Breast epithelium (tissue), 4 donors: ENCODE measurements at regions not wholly inside any gene's neighbourhood (a gene's known extent, or its start where the extent isn't known, plus 50 kb on each side); places are given as distances from the start of the nearest gene placed in this dataset.

Source experiments
- DNase-seq, 2 donors: peaks; one replicate each; pipeline ENCODE4 v3.0.0-alpha.2; 2019; ENCODE audit warnings: low spot score in 2 of 2
- H3K27ac ChIP-seq, 2 donors: fragments of 200-600 bp; sonication (generic) in 1 of 2; one replicate each; pipeline ENCODE4 v1.5.1; 2016 to 2019; ENCODE audit warnings: mild to moderate bottlenecking in 1 of 2
- H3K27me3 ChIP-seq, 2 donors: fragments of 200-600 bp; sonication (generic) in 1 of 2; one replicate each; pipeline versions ENCODE4 v1.5.1 to v1.6.0; 2017 to 2019; ENCODE audit warnings: control low read depth in 1 of 2, mild to moderate bottlenecking in 1 of 2
- H3K36me3 ChIP-seq: fragments of 200-600 bp; one replicate; pipeline ENCODE4 v1.5.1; 2019
- H3K4me1 ChIP-seq, 2 donors: fragments of 200-600 bp; sonication (generic); one replicate each; pipeline ENCODE4 v1.5.1; 2016 to 2019; ENCODE audit warnings: control low read depth in 1 of 2
- H3K4me3 ChIP-seq, 3 donors: fragments of 200-600 bp; sonication (generic); 1 replicate in 2 of 3; 2 replicates in 1 of 3; pipeline ENCODE4 v1.5.1; 2016 to 2019; ENCODE audit warnings: mild to moderate bottlenecking in 3 of 3, moderate library complexity in 2 of 3
- H3K9me3 ChIP-seq, 2 donors: fragments of 200-600 bp; sonication (generic) in 1 of 2; one replicate each; pipeline ENCODE4 v1.5.1; 2016 to 2019; ENCODE audit warnings: control low read depth in 1 of 2
- POLR2A ChIP-seq: fragments of 450-650 bp; IDR thresholded peaks from one replicate; pipeline ENCODE4 v1.6.1; 2016; ENCODE audit warnings: antibody characterized with exemption, mild to moderate bottlenecking, moderate library complexity
- POLR2AphosphoS5 ChIP-seq, 3 donors: sonication (generic); formaldehyde crosslinking; IDR thresholded peaks; one replicate each; pipeline ENCODE4 v1.6.1; 2017; ENCODE audit warnings: antibody characterized with exemption in 3 of 3
- intact Hi-C: fragments of 100-400 bp; cut with DNase I; formaldehyde crosslinking; loops from one replicate; pipeline ENCODE4 v1.15.1; 2023; ENCODE audit warnings: low total_unique reads
- TF ChIP-seq, protein P1 (sequence below), 3 donors: fragments of 450-650 bp; IDR thresholded peaks; one replicate each; pipeline ENCODE4 v1.5.1; 2016 to 2017; ENCODE audit warnings: antibody characterized with exemption in 3 of 3, mild to moderate bottlenecking in 3 of 3, moderate library complexity in 3 of 3

DNA sequence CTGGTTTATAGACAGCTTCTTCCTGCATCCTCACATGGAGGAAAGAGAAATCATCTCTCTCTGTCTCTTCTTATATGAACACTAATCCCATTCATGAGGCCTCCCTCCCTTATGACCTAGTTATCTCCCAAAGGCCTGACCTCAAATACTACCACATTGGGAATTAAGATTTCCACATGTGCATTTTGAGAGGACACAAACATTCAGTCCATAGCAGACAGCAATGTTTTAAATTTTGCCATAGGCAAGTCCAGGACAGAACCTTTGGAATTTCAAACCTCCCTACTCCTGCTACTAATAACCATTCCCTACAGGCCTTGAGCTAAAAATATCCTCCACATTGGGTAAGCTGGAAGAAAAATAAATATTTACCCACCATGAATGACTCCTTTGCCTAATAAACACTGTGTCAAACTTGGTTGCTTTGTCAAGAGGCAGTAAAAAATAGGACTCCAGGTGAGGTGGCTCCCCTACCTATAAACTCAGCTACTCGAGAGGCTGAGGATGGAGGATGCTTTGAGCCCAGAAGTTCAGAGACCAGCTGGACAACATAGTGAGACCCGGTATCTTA lies 113.7 kb downstream of the ZNF281 start:
- TF ChIP-seq, protein P1, sequence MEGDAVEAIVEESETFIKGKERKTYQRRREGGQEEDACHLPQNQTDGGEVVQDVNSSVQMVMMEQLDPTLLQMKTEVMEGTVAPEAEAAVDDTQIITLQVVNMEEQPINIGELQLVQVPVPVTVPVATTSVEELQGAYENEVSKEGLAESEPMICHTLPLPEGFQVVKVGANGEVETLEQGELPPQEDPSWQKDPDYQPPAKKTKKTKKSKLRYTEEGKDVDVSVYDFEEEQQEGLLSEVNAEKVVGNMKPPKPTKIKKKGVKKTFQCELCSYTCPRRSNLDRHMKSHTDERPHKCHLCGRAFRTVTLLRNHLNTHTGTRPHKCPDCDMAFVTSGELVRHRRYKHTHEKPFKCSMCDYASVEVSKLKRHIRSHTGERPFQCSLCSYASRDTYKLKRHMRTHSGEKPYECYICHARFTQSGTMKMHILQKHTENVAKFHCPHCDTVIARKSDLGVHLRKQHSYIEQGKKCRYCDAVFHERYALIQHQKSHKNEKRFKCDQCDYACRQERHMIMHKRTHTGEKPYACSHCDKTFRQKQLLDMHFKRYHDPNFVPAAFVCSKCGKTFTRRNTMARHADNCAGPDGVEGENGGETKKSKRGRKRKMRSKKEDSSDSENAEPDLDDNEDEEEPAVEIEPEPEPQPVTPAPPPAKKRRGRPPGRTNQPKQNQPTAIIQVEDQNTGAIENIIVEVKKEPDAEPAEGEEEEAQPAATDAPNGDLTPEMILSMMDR (IDR thresholded peaks at IDR 0.05) = no peak
- DNase-seq = no peak
- Histone ChIP-seq H3K4me1 (no peaks in the 10 kb centered on the region), H3K9me3 (no peaks in the 10 kb centered on the region), H3K36me3 (no peaks in the 10 kb centered on the region), H3K27ac (no peak overlapping the region), H3K27me3 (no peaks in the 10 kb centered on the region), H3K4me3 (no peak overlapping the region)
- intact Hi-C loops = no loop called here

DNA sequence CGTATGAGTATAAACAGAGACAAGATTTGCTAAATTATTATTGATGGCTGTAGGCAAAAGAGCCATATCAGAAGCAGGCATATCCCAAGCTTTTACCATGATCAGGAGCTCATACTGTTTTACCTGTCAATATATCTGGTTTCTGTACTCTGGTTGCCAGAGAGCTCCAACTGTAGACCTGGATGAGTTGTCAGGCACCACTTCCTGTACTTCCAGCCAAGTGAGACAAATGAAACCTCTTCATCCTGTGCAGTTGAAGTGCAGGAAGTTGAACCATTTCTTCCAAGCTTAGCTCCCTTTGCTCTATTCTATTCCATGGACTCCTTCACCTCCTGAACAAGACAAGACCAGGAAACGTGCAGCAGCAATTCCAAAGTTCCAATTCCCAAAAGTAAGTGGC lies 115.6 kb downstream of the ZNF281 start:
- TF ChIP-seq POLR2A = no peak
- TF ChIP-seq POLR2AphosphoS5 (IDR thresholded peaks at IDR 0.05) = no peak
- TF ChIP-seq, protein P1 (IDR thresholded peaks at IDR 0.05) = no peak
- Histone ChIP-seq H3K27ac (no peak overlapping the region), H3K9me3 (no peaks in the 10 kb centered on the region), H3K4me3 (no peak overlapping the region), H3K27me3 (no peaks in the 10 kb centered on the region), H3K4me1 (no peaks in the 10 kb centered on the region), H3K36me3 (no peaks in the 10 kb centered on the region)
- intact Hi-C loops = no loop called here
- DNase-seq = no peak

DNA sequence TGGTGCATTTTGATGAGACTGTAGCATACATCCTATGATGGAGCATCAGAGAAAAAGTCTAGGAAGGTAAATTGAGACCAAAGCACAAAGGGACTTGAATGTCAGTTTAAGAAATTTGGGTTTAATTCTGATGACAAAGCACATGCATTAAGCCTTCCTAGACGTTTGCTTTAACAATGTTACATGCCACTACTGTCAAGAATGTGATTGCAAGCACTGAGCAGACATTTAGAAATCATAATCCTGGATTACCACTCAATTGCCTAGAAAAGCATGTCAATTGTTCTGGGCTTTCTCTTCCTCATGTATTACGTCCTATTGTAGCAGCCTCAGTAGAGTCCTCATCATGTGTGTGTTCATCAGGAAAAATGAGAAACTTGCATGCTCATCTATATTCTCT lies 117.1 kb downstream of the ZNF281 start:
- no peak overlapping the region for H3K4me3 ChIP-seq
- no peak overlapping the region for H3K27ac ChIP-seq
- no peaks in the 10 kb centered on the region for H3K4me1 ChIP-seq
- no peaks in the 10 kb centered on the region for H3K9me3 ChIP-seq
- DNase-seq = no peak
- H3K36me3 ChIP-seq = no peaks in the 10 kb centered on the region
- intact Hi-C loops = no loop called here
- TF ChIP-seq POLR2A (no peak), POLR2AphosphoS5 (IDR thresholded peaks at IDR 0.05) (no peak)
- H3K27me3 ChIP-seq = no peaks in the 10 kb centered on the region

DNA sequence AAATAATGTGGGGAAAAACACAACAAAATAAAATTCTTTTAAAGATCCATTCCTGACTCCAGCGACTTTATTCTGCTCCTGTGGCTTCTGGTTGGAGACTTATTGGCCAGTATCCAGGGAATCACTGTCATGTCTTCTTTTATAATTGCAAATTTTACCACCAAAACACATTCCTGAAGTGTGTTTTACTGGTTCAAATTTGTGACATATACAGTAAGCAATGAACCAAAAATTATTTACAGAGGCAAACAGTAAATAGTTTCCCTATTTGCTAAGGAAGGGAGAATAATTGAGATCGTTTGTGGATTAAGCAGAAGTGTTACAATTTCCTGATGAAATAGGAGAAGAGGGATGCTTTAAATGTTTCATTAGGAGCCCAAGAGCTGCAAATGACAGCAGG lies 118.7 kb downstream of the ZNF281 start:
- no peak for TF ChIP-seq POLR2AphosphoS5 (IDR thresholded peaks at IDR 0.05)
- TF ChIP-seq, protein P1 (IDR thresholded peaks at IDR 0.05) = no peak
- no peak for TF ChIP-seq POLR2A
- no peaks in the 10 kb centered on the region for H3K27me3 ChIP-seq
- intact Hi-C loops = no loop called here

DNA sequence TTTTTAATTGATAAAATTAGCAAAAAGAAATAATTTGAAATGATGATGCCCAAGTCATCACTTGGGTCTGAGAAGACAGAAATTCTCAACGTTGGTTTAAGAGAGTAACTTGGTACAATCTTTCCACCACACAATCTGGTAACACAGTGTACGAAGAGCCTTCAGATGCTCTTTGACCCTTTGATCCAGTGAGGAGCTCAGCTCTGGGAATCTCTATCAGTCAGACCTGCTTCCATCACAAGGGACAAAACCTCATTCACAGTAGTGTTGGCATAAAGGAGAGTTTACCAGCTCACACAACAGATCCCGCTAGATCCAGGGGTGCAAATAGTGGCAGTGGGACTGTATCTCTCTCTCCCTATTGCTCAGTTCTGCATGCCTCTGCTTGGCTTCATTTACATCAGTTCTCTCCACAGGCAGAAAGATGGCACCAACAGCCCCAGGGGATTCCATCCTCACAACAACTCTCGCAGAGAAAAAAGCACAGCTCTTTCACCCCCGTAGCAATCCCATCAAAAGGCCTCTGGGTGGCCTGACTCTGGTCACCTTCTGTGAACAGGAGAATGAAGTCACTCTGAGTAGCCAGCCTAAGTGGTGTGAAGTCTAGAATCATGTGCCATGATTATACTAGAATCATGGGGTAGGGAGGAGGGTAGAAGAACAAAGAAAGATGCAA lies 119.7 kb downstream of the ZNF281 start:
- TF ChIP-seq POLR2A = no peak
- TF ChIP-seq, protein P1 (IDR thresholded peaks at IDR 0.05) = no peak
- TF ChIP-seq POLR2AphosphoS5 (IDR thresholded peaks at IDR 0.05) = no peak
- intact Hi-C loops = no loop called here
- H3K27me3 ChIP-seq = no peaks in the 10 kb centered on the region

More for the DNA sequence above, 118.7 kb downstream of the ZNF281 start:
- H3K27ac ChIP-seq = no peak overlapping the region
- no peaks in the 10 kb centered on the region for H3K4me1 ChIP-seq
- no peaks in the 10 kb centered on the region for H3K9me3 ChIP-seq
- no peak overlapping the region for H3K4me3 ChIP-seq
- no peak for DNase-seq
- no peaks in the 10 kb centered on the region for H3K36me3 ChIP-seq

More for the DNA sequence above, 119.7 kb downstream of the ZNF281 start:
- Histone ChIP-seq H3K4me3 (no peak overlapping the region), H3K9me3 (no peaks in the 10 kb centered on the region), H3K36me3 (no peaks in the 10 kb centered on the region), H3K4me1 (no peaks in the 10 kb centered on the region), H3K27ac (no peak overlapping the region)
- DNase-seq = no peak
